Activated CD4-positive, alpha-beta T cell treated with anti-CD3 and anti-CD28 coated beads, Interleukin-2, amount 50 U/mL, for 1 hour (primary cell): ENCODE measurements at regions not wholly inside any gene's neighbourhood (a gene's known extent, or its start where the extent isn't known, plus 50 kb on each side); places are given as distances from the start of the nearest gene placed in this dataset.

Source experiments
- DNase-seq: peaks from one replicate; pipeline ENCODE4 v3.0.0-alpha.2; 2020

DNA sequence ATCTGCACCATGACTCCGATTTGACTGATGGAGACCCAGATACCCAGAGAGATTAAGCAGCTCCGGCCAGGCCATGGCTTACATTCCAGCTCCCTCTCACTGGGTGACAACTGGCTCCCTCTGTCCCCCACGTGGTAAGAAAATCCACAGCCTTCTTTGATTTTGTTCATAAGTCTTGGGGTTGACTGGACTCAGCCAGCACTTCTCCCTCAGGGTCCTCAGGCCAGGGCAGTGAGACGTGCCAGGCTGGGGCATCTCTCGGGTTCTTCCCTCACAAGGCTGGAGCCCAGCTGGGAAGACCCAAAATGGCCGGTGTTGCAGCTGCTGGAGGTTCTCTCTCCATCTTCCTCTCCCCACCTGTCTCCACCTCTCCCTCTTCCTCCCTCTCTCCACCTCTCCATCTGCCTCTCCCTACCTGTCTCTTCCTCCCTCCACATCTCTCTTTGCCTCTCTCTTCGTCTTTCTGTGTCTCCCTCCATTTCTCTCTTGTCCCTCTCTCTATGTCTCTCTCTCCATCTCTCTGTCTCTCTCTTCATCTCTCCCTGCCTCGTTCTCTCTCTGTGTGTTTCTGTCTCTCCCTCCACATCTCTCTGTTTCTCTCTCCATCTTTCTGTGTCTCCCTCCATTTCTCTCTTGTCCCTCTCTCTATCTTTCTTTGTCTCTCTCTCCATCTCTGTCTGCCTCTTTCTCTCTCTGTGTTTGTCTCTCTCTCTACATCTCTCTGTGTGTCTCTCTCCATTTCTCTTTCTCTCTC is 105.3 kb downstream of the FOXL1 start:
- no peak for DNase-seq

DNA sequence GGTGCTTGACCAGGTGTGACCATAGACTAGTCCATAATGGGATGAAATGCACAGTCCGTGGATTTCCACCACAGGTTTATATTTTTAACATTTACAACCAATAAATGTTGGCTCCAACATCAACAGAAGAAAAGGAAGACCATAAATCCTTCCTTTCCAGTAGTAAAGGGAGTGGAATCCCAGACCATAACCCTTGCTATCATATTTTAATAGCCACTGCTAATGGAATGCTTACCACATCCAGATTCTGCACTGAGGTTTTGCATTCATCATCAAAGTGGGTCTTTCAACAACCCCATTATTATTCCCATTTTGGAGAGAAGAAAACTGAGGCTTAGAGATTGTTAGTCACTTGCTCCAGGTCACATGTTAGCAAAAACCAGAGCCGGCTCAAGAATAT is 106.7 kb downstream of the FOXL1 start:
- DNase-seq = no peak

DNA sequence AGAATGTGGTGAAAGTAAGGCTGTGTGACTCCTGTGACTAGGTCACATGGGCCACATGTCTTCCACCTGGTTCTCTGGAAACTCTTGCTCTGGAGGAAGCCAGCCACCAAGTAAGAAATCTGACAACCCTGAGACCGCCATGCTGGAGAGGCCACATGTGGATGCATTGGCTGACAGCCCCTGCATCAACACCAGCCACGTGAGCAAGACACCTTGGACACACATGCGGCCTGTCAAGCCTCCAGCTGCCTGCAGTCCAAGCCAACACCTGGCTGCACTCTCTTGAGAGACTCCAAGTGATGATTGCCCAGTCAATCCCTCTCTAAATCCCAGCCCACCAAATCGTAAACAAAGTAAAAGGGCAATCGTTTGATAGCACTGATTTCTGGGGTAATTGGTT is 112.6 kb downstream of the FOXL1 start:
- no peak for DNase-seq

DNA sequence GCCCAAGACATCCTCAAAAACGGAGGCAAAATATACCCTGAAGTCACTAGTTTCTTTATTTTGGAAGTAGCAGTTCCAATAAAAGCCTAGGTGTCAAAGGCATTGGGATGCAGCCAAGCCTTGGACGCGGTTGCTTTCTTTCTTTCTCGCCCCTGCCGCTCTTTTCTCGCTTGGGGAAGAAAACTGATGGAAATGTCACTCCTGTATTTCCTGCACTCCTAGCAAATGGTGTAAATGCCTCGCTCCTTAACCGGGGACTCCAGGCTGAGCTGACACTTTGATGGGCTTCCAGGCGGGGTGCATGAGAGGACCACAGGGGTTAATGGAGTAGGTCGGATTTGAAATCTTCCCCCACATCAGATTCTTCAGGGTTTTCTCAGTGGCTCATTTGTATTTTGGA is 114.1 kb downstream of the FOXL1 start:
- no peak for DNase-seq

DNA sequence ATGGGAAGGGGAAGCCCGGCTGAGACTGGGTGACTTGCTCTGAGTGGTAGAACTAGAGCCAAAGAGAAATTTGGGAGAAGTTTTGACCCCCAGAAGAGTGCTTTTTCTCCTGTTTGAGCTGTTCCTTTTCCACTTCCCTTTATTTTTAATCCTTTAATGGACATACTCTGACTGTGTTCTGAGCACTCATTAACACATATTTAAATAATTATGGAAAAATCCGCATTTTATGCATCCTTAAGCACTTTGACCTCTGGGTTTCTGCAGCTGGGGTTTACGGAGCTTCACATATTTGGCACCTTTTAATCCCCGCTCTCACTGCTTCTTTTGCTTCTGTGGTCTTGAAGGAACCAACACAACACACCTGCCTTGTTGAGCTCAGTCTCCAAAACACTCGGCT is 114.7 kb downstream of the FOXL1 start:
- no peak for DNase-seq

DNA sequence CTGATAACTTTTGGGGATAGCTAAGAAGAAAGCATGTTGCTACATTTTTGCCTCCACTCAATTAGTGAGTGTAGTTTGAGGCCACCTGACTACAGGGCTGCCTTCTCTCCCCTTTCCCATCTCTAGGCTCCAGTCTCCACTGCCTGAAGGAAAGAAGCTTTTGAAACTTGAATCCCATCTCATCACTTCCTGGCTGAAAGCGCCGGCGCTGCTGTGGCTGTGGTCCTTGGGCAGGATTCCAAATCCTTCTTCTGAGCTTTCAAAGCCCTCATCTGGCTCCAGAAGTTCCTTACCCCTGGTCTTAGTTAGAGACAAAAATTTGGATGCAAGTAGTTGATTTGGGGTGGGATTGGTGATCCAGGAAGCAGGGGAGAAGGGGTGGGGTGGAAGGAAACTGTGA is 119.4 kb downstream of the FOXL1 start:
- DNase-seq = no peak

DNA sequence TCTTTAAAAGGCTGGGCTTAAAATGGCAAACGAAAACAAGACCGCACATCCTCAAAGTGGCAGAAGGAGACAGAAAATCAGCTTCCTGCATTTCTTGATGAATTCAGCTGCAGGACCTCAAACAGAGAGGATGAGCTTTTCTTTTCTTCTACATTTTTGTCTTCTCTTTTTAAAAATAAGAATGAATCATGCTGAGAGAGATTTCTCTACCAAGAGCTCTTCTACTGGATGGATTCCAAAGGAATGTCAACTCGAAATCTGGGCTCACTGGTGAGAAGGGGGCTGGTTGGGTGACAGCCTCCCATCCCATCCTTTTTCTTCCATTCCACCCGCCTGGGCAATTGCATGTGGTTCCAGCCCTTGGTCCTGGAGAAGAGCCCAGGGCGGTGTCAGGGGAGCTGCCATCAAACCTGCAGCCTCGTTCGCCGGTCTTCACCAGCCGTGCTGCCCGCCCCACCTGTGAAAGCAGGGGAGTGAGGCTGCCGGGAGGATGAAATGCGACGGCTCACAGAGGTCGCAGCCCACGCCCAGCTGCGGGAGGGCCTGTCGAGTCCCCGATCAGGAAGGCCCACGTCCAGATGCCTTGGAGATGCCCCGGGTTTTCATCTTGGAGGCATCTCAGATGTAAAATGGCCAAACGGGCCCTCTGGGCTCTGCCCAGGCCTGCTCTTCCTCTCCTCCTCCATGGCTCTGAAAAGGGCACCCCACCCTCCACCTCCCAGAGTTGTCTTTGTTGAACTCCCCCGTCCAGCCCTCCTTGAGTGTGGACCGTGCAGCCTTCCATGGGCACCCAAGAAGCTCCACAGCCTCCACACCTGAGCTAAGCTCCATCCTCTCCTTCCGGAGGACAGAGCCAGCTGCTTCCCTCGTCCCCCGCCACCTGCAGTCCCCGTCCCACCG is 121.9 kb downstream of the FOXL1 start:
- DNase-seq = no peak

DNA sequence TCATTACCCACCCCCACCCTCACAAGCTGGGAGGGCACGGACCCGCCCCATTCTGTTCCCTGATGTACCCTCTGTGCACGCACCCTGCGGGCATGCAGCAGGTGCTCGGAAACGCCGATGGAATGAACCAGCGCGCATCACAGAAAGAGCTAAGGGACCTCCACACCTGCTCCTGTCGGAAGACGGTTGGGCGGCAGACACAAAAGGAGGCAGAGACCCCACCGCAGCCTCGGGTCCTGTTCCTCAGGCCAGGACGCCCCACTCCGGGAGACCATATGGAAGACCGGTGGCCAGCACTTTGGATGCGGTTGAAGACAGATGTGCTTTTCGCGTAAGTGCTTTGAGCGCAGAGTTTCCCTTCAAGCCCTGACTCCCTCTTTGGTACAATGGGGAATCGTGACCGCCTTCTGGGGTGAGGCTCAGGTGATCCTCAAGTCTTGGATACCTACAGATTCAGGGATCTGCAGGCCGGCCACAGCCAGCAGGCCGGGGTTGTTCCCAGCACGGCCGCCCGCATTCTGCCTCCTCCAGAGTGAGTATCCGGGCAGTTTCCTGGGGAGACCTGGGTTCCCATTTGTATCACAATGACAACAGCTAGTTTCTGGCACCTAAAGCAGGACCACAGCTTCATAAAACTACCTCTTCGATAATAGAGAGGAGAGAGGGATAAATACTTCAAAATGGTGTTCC is 123.1 kb downstream of the FOXL1 start:
- DNase-seq = no peak

DNA sequence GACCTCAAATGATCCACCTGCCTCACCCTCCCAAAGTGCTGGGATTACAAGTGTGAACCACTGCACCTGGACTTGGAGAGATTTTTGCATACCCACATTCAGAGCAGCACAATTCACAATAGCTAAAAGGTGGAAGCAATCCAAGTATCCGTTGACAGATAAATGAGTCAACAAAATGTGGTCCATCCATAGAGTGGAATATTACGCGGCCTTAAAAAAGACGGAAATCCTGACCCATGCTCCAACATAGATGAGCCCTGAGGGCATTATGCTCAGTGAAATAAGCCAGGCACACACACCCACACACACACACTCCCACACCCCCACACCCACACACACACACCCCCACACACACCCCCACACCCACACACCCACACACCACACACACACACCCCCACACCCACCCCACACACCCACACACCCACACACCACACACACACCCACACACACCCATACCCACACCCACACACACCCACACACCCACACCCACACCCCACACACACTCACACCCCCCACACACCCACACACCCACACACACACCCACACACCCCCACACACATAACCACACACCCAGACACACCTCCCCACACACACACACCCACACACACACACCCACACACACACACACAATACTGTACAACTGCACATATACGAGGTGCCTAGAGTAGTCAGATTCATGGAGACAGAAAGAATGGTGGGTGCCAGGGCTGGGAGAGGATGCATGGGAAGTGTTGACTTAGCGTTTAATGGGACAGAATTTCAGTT is 124.7 kb downstream of the FOXL1 start:
- no peak for DNase-seq

DNA sequence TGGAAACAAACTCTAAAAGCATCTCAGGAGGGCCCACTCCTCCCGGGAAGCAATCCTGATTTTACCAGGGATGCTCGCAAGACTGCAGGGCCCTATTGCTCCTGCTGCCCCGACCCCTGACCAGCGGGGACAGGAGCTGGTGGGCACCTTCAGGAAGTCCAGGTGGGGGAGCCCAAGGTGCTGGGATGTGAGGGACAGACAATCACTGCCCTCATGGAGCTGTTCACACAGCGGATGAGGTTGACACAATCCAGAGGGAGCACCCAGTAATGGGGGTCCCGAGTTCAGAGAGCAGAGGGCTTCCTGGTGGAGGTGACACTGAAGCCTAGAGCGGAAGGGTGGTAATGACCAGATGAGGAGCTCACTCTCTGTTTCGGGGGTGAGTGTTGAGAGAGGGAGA is 126.2 kb downstream of the FOXL1 start:
- DNase-seq = no peak

DNA sequence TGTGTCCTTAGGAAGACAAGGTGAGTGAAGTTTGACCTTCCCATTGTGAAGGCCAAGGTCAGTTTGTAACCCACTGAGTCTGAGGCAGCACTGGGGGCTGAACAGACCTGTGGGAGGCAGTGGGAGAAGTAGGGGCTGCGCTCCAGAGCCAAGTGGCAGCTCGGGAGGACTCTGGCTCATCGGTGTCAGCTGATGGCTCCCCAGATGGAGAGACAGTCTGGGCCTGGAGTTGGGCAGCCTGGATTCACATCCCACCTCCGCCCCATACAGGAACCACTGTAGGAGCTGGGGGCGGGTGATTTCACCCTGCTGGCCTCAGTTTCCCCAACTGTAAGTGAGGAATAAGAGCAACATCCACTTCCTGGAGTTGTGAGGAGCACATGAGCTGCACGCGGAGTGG is 128.4 kb downstream of the FOXL1 start:
- no peak for DNase-seq

DNA sequence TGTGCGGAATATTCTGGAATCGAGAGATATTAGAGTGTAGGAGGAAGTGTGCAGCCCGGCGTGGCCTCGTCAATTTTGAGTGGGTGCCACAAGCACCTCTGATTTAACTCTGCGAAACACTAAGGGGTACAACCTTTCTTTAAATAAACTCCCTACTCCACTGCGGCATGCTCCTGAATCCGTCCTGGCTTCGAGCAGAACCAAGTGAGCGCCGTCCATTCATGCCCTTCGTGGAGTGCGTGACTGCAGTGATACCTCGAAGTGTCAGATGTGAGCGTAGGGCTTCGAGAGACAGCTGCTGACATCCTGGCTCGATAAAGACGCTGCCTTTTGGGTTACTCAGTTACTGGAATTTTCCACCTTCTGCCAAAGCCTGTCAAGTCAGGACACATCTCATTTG is 128.8 kb downstream of the FOXL1 start:
- DNase-seq = no peak

DNA sequence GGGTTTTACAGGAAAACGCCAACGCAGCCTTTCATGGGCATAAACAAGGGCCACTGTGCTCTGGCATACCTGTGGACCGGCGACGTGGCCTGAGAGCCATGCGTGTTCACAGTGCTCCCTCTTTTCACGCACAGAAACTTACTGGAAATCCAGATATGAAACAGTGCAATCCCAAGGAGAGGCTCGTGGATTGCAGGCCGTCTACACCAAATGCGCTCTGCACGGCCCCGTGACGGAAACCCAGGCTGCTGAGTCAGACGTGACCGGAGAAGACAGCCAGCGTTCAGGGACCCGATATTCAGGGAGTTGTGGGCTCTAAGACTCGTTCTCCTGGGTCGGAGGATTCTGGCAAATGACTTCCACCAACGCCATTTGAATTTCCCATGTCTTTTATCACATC is 129.2 kb downstream of the FOXL1 start:
- no peak for DNase-seq

DNA sequence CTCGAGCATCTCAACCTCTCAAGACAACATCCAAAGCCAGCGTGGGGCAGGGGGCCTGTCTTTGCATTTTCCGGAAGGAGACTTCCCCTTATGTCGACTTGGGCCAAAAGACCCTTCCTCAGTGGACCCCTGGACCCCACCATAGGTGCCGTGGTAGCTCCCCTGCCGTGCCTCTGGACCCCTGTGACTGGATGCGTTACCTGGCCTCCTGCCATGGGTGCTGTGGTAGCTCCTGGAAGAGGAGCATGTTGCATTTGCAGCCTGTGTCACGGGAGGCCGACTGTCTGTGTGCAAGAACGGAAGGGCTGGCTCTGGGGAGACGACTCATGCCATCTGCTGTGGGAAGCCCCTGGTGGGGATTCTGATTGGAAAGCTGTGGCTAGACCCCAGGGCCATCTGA is 130.1 kb downstream of the FOXL1 start:
- DNase-seq = no peak

DNA sequence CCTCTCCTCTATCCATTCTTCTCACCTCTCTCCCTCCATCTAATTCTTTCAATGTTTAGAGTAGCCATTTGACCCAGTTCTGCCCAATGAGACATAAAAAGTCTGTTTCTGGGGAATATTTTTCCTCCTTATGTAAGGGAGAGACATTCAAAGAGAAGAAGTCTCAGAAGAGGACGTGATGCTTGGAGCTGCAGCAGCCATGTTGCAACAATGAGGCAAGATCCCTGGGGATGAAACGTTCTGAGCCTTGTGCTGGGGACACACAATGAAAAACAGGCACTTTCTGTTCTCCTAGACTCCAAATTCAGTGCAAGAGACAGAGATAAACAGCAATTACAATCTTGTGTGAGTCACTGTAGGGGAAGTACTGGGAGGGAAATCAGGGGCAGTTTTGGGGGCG is 130.8 kb downstream of the FOXL1 start:
- no peak for DNase-seq

DNA sequence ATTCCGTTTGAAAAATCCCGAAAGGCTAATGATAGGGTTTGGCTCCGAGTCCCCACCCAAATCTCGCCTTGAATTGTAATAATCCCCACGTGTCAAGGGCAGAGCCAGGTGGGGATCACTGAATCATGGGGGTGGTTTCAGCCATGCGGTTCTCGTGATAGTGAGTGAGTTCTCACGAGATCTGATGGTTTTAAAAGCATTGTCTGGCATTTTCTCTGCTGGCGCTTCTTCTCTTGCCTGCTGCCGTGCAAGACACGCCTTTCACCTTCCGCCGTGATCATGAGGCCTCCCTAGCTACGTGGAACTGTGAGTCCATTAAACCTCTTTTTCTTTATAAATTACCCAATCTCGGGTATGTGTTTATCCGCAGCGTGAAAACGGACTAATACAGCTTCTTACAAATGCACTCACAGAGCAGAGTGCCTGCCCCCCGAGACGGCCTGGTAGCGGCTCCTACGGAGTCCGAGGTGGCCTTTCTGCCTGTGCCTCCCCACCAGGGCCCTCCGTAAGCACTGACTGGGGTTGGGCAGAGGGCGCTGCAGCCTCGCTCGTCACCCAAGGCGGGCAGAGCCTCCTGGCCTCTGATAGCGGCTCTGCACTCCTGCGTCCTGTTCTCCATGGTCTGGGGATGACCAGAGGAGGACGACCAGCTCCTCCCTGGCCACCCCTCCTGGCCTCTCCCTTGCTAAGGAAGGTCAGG is 131.7 kb downstream of the FOXL1 start:
- DNase-seq = no peak

DNA sequence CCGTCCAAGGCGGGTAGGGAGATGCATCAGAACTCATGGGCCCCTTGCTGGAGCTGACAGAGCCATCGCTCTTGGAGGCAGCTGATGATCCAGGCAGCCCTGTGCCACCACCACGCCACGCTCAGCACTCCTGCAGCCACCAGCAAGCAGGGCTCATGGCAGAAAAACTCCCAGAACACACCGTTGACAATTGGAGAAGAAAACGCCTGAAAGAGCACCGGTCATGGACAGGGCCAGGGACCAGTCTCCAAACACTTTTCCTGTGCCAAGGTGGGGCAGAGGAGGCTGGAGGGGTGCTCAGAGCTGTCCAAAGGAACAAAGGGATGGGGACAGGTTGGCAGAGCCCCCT is 132.2 kb downstream of the FOXL1 start:
- no peak for DNase-seq

DNA sequence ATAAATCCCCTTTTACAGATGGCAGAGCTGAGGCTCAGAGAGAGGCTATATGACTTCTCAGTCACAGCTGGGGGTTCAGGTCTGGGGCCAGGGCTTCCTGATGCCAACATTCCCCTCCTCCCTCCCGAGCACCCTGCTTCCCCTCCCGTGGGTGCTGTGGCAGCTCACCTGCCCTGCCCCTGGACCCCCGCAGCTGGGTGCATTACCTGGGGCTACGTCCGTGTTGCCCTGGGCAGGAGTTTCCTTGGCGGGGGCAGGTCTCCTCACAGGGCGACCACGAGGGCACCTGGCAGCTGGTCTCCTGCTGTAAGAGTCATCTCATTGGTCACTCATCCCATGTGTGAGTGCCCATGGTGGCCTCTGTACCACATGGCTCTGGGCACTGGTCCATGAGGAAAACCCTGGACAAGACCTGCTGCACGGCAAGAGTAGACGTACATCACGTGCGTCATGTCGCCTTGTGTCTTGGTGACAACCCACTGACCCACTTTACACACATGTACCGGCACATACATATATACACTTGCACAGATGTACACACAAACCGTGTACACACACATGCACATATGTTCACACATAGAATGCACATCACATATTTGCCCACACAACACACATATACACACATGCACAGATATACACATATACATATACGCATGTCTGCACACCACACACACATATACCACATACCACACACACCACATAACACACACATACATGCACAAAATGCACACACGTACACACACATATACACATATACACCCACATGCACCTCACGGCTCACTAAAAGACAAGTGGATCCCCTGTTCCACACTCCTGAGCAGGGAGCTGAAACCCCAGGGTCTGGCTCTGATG is 134.0 kb downstream of the FOXL1 start:
- DNase-seq = no peak

DNA sequence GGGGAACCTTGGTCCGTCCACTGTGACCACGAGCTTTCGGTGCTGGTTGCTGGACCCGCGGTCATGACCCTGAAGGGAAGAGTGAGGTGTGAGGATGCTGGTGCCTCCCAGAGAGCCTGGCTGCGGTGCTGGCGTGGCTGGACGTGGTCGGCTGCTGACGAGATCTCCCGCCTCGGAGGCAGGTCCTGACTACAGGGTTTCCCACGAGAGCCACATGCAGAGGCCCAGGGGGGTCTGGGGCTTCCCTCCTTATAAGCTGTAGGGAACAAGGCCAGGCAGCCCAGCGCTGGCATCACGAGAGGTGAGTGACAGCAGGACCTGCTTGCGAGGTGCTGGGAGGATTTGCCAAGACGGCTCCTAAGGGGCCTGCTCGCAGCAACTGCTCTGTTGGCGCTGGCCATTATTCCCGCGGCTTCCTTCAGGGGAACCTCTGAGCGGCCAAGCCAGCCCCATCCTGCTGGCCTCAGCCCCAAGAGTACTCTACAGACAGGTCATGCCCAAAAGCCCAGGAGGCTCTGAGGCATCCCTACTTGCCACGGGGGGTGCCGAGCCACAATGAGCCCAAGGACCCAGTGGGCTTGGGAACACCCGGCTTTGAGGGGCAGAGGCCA is 134.8 kb downstream of the FOXL1 start:
- DNase-seq = no peak

DNA sequence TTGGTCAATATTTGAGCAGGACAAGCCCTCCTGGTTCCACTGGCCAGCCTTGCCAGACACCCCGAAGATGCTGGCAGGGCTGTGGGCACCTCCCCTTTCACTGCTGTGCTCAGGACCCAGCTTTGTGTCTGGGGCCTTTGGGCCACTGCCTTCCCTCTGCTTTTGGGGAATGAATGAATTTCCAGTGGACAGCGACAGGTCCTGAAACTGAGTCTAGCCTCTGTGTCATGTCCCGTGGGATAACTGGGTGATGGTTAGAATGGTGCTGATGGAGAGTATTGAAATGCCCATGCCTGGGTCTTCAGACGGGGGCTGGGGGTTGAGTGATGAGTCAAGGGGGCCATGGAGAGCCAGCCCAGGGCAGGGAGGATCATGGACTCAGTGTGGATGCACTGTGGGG is 135.8 kb downstream of the FOXL1 start:
- no peak for DNase-seq

DNA sequence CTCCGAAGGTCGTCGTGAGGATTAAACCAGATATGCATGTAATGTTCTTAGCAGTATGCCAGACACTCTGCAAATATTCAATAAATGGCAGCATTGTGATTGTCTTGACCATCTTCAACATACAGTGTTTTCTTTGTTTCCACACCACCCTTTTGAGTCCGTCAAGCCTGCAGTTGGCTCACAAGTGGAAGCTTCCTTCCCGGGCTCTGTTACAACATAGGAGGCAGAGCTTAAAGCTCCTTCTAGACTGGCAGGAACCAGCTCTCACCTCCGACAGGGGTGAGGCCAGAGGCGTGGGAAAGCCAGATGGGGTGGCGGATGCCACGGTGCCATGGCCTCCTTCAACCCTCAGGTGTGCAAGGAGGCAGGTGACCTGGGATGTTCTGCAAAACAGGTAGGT is 138.3 kb downstream of the FOXL1 start:
- DNase-seq = no peak
